Adrenal gland (tissue), 5 donors: ENCODE measurements at regions not wholly inside any gene's neighbourhood (a gene's known extent, or its start where the extent isn't known, plus 50 kb on each side); places are given as distances from the start of the nearest gene placed in this dataset.

Experiments used
- CTCF ChIP-seq, 6 experiments: fragments of 450-650 bp in 4 of 6; fragments of 200-600 bp in 2 of 6; sonication (generic) in 1 of 6; IDR thresholded peaks; 1 replicate in 5 of 6; 2 replicates in 1 of 6; pipeline versions ENCODE4 v1.5.1 to v1.8.0; 2016 to 2021; ENCODE audit warnings: antibody characterized with exemption in 6 of 6, mild to moderate bottlenecking in 2 of 6, moderate library complexity in 1 of 6
- POLR2A ChIP-seq, 2 donors: fragments of 450-650 bp; IDR thresholded peaks; one replicate each; pipeline ENCODE4 v1.6.1; 2017; ENCODE audit warnings: antibody characterized with exemption in 2 of 2, mild to moderate bottlenecking in 2 of 2, moderate library complexity in 1 of 2
- donor health status: DM: no; HTN: no; CAD: no.

- no peak for TF ChIP-seq CTCF (IDR thresholded peaks at IDR 0.05)
- TF ChIP-seq POLR2A (IDR thresholded peaks at IDR 0.05): no peak
These were observed 151.0 kb upstream of the MCHR2 start for GRCh38 chr6:100144991-100145390.
